ENCODE measurements at regions not wholly inside any gene's neighbourhood (a gene's known extent, or its start where the extent isn't known, plus 50 kb on each side); places are given as distances from the start of the nearest gene placed in this dataset.

DNA sequence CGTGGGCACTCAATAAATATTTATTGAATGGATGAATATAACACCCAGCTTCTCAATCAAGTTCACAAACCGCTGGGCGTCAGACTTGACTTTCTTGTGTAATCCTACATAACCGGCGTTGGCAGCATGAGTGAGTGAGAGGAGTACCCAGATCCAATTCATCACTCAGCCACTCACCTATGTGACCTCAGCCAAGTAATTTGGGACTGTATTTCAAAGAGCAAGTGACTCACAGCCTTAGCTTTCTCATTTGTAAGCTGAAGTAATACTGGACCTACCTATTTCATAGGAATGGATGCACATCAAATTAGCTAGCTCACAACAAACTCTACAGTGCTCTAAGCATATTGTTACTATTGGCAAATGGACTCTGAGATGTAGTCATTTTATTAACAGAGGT, 53.8 kb upstream of the FAM204A start:
- TF ChIP-seq, protein P1, sequence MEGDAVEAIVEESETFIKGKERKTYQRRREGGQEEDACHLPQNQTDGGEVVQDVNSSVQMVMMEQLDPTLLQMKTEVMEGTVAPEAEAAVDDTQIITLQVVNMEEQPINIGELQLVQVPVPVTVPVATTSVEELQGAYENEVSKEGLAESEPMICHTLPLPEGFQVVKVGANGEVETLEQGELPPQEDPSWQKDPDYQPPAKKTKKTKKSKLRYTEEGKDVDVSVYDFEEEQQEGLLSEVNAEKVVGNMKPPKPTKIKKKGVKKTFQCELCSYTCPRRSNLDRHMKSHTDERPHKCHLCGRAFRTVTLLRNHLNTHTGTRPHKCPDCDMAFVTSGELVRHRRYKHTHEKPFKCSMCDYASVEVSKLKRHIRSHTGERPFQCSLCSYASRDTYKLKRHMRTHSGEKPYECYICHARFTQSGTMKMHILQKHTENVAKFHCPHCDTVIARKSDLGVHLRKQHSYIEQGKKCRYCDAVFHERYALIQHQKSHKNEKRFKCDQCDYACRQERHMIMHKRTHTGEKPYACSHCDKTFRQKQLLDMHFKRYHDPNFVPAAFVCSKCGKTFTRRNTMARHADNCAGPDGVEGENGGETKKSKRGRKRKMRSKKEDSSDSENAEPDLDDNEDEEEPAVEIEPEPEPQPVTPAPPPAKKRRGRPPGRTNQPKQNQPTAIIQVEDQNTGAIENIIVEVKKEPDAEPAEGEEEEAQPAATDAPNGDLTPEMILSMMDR (IDR thresholded peaks at IDR 0.05; ENCODE audit: low read depth, low read length, missing input control), result no peak
- no peak for TF ChIP-seq GABPA (IDR thresholded peaks at IDR 0.05 in 1 of 2, conservative IDR thresholded peaks at IDR 0.05 in 1 of 2)
- TF ChIP-seq HNF4A (conservative IDR thresholded peaks at IDR 0.05), result no peak
- TF ChIP-seq, protein P2, sequence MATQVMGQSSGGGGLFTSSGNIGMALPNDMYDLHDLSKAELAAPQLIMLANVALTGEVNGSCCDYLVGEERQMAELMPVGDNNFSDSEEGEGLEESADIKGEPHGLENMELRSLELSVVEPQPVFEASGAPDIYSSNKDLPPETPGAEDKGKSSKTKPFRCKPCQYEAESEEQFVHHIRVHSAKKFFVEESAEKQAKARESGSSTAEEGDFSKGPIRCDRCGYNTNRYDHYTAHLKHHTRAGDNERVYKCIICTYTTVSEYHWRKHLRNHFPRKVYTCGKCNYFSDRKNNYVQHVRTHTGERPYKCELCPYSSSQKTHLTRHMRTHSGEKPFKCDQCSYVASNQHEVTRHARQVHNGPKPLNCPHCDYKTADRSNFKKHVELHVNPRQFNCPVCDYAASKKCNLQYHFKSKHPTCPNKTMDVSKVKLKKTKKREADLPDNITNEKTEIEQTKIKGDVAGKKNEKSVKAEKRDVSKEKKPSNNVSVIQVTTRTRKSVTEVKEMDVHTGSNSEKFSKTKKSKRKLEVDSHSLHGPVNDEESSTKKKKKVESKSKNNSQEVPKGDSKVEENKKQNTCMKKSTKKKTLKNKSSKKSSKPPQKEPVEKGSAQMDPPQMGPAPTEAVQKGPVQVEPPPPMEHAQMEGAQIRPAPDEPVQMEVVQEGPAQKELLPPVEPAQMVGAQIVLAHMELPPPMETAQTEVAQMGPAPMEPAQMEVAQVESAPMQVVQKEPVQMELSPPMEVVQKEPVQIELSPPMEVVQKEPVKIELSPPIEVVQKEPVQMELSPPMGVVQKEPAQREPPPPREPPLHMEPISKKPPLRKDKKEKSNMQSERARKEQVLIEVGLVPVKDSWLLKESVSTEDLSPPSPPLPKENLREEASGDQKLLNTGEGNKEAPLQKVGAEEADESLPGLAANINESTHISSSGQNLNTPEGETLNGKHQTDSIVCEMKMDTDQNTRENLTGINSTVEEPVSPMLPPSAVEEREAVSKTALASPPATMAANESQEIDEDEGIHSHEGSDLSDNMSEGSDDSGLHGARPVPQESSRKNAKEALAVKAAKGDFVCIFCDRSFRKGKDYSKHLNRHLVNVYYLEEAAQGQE (IDR thresholded peaks at IDR 0.05), result no peak
- TF ChIP-seq, protein P3, sequence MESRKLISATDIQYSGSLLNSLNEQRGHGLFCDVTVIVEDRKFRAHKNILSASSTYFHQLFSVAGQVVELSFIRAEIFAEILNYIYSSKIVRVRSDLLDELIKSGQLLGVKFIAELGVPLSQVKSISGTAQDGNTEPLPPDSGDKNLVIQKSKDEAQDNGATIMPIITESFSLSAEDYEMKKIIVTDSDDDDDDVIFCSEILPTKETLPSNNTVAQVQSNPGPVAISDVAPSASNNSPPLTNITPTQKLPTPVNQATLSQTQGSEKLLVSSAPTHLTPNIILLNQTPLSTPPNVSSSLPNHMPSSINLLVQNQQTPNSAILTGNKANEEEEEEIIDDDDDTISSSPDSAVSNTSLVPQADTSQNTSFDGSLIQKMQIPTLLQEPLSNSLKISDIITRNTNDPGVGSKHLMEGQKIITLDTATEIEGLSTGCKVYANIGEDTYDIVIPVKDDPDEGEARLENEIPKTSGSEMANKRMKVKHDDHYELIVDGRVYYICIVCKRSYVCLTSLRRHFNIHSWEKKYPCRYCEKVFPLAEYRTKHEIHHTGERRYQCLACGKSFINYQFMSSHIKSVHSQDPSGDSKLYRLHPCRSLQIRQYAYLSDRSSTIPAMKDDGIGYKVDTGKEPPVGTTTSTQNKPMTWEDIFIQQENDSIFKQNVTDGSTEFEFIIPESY (IDR thresholded peaks at IDR 0.05), result no peak
- TF ChIP-seq TAF1 (conservative IDR thresholded peaks at IDR 0.05), result no peak
